HepG2 (cell line): ENCODE measurements at regions not wholly inside any gene's neighbourhood (a gene's known extent, or its start where the extent isn't known, plus 50 kb on each side); places are given as distances from the start of the nearest gene placed in this dataset.

Experiments
- AGO1 ChIP-seq: fragments of 200-400 bp; formaldehyde crosslinking; IDR thresholded peaks from 2 replicates; pipeline ENCODE4 v1.6.1; 2017; ENCODE audit warnings: mild to moderate bottlenecking, low read depth, low read length, moderate library complexity; ENCODE audit not compliant: poor library complexity, severe bottlenecking
- AHR ChIP-seq: IDR thresholded peaks from 2 replicates; pipeline ENCODE4 v1.6.1; 2018; ENCODE audit warnings: missing genetic modification reagents, missing compliant biosample characterization
- DNMT1 ChIP-seq: sonication (generic); formaldehyde crosslinking; IDR thresholded peaks from 2 replicates; pipeline ENCODE4 v1.5.1; 2020; ENCODE audit warnings: mild to moderate bottlenecking, missing genetic modification reagents
- GATA4 ChIP-seq: sonication (generic); IDR thresholded peaks from 2 replicates; pipeline ENCODE4 v1.6.1; 2016; ENCODE audit warnings: antibody characterized with exemption, low read depth, borderline replicate concordance
- HCFC1 ChIP-seq: fragments of 150-350 bp; IDR thresholded peaks from 2 replicates; pipeline ENCODE4 v1.6.1; 2014; ENCODE audit warnings: low read depth, low read length
- HDAC6 ChIP-seq: fragments of 200-600 bp; sonication (generic); IDR thresholded peaks from 2 replicates; pipeline ENCODE4 v1.7.0; 2017; ENCODE audit warnings: mild to moderate bottlenecking, antibody characterized with exemption, low read length, low read depth
- HOXA3 ChIP-seq: sonication (generic); formaldehyde crosslinking; IDR thresholded peaks from 2 replicates; pipeline ENCODE4 v1.5.0; 2020; ENCODE audit warnings: missing genetic modification reagents
- IRF2 ChIP-seq: IDR thresholded peaks from 2 replicates; pipeline ENCODE4 v1.6.1; 2018; ENCODE audit warnings: missing genetic modification reagents, missing compliant biosample characterization
- RAD51 ChIP-seq: fragments of 450-650 bp; IDR thresholded peaks from 2 replicates; pipeline ENCODE4 v1.6.1; 2016; ENCODE audit warnings: borderline replicate concordance
- RARA ChIP-seq: IDR thresholded peaks from 2 replicates; pipeline ENCODE4 v1.6.1; 2016; ENCODE audit warnings: missing genetic modification reagents, missing compliant biosample characterization
- ZNF331 ChIP-seq: sonication (generic); formaldehyde crosslinking; IDR thresholded peaks from 2 replicates; pipeline ENCODE4 v1.4.0; 2020; ENCODE audit warnings: missing genetic modification reagents
- ZNF83 ChIP-seq: sonication (generic); formaldehyde crosslinking; IDR thresholded peaks from 2 replicates; pipeline ENCODE4 v1.4.0; 2020; ENCODE audit warnings: missing genetic modification reagents, mild to moderate bottlenecking, borderline replicate concordance
- ZSCAN31 ChIP-seq: sonication (generic); formaldehyde crosslinking; IDR thresholded peaks from 2 replicates; pipeline ENCODE4 v1.5.0; 2020; ENCODE audit warnings: low read depth, mild to moderate bottlenecking, missing genetic modification reagents
- TF ChIP-seq, protein P1 (sequence below): fragments of 450-650 bp; IDR thresholded peaks from 2 replicates; pipeline ENCODE4 v1.6.1; 2016
- TF ChIP-seq, protein P2 (sequence below): sonication (generic); formaldehyde crosslinking; IDR thresholded peaks from 2 replicates; pipeline ENCODE4 v1.4.0; 2020; ENCODE audit warnings: low read depth, missing genetic modification reagents
- TF ChIP-seq, protein P3 (sequence below): fragments of 450-650 bp; IDR thresholded peaks from 2 replicates; pipeline ENCODE4 v1.6.1; 2017; ENCODE audit warnings: mild to moderate bottlenecking
- TF ChIP-seq, protein P4 (sequence below): sonication (generic); formaldehyde crosslinking; IDR thresholded peaks from 2 replicates; pipeline ENCODE4 v1.8.0; 2022; ENCODE audit warnings: missing genetic modification reagents, mild to moderate bottlenecking, inconsistent platforms, borderline replicate concordance
- TF ChIP-seq, protein P5 (sequence below): sonication (generic); IDR thresholded peaks from 2 replicates; pipeline ENCODE4 v1.6.1; 2016; ENCODE audit warnings: low read depth, borderline replicate concordance

DNA sequence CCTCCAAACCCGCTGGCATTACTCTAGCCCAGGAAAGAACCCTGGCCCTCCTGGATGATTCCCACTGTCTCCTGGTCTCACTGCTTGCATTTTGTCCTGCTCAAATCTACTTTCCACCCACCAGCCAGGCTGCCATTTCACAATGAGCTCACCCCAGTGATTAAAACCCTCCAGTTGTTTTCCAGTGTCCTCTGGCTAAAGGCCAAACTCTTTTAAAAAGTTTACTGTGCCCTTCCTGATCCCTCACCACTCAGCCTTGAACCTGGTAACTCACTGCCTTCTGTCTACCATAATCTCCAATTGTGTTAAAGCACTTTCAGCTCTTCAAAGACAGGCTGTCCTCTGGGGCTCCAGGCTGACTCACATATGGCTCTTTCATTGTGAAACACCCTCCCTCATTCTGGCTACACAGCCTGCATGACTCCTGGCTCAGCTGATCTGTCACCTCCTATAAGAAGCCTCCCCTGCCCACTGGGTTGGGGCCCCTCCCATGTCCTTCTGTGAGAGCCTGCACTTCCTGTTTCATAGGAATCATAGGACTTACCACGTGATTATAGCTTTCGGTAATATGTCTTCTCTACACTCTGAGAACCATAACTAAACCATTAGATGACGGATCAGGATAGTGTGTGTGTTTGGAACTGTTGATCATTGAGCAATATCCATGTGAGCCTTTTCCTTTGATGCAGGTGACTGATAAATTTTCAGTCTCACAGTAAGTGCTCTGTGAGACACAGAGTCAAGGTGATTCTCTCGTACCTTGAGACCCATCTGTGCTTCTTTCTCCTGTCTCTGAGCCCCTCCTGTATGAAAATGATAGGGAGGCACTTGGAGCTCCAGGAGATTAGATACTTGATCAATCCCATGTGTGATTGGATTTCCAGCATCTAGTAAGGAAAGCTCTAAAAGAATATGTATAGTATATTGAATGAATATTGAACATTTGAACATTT, 590.8 kb upstream of the ID2 start (continued):
- TF ChIP-seq HDAC6 (no peak), RAD51 (peak; percentile 93), ZSCAN31 (CRISPR knock-in tag) (no peak), HCFC1 (no peak), ZNF331 (CRISPR knock-in tag) (peak; percentile 85; the same call in 1 of the 2 replicates), ZNF83 (no peak), HOXA3 (CRISPR knock-in tag) (peak; percentile 81; the same call in 1 of the 2 replicates), AHR (CRISPR knock-in tag) (no peak), RARA (CRISPR knock-in tag) (peak; percentile 97), DNMT1 (CRISPR knock-in tag) (no peak), IRF2 (peak; percentile 86), GATA4 (peak; percentile 79; the same call in 1 of the 2 replicates), AGO1 (no peak)
- TF ChIP-seq, protein P1, sequence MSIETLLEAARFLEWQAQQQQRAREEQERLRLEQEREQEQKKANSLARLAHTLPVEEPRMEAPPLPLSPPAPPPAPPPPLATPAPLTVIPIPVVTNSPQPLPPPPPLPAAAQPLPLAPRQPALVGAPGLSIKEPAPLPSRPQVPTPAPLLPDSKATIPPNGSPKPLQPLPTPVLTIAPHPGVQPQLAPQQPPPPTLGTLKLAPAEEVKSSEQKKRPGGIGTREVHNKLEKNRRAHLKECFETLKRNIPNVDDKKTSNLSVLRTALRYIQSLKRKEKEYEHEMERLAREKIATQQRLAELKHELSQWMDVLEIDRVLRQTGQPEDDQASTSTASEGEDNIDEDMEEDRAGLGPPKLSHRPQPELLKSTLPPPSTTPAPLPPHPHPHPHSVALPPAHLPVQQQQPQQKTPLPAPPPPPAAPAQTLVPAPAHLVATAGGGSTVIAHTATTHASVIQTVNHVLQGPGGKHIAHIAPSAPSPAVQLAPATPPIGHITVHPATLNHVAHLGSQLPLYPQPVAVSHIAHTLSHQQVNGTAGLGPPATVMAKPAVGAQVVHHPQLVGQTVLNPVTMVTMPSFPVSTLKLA = peak; percentile 58
- TF ChIP-seq, protein P2, sequence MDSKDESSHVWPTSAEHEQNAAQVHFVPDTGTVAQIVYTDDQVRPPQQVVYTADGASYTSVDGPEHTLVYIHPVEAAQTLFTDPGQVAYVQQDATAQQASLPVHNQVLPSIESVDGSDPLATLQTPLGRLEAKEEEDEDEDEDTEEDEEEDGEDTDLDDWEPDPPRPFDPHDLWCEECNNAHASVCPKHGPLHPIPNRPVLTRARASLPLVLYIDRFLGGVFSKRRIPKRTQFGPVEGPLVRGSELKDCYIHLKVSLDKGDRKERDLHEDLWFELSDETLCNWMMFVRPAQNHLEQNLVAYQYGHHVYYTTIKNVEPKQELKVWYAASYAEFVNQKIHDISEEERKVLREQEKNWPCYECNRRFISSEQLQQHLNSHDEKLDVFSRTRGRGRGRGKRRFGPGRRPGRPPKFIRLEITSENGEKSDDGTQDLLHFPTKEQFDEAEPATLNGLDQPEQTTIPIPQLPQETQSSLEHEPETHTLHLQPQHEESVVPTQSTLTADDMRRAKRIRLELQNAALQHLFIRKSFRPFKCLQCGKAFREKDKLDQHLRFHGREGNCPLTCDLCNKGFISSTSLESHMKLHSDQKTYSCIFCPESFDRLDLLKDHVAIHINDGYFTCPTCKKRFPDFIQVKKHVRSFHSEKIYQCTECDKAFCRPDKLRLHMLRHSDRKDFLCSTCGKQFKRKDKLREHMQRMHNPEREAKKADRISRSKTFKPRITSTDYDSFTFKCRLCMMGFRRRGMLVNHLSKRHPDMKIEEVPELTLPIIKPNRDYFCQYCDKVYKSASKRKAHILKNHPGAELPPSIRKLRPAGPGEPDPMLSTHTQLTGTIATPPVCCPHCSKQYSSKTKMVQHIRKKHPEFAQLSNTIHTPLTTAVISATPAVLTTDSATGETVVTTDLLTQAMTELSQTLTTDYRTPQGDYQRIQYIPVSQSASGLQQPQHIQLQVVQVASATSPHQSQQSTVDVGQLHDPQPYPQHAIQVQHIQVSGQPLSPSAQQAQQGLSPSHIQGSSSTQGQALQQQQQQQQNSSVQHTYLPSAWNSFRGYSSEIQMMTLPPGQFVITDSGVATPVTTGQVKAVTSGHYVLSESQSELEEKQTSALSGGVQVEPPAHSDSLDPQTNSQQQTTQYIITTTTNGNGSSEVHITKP = no peak; the same call in 1 of the 2 replicates
- TF ChIP-seq, protein P3, sequence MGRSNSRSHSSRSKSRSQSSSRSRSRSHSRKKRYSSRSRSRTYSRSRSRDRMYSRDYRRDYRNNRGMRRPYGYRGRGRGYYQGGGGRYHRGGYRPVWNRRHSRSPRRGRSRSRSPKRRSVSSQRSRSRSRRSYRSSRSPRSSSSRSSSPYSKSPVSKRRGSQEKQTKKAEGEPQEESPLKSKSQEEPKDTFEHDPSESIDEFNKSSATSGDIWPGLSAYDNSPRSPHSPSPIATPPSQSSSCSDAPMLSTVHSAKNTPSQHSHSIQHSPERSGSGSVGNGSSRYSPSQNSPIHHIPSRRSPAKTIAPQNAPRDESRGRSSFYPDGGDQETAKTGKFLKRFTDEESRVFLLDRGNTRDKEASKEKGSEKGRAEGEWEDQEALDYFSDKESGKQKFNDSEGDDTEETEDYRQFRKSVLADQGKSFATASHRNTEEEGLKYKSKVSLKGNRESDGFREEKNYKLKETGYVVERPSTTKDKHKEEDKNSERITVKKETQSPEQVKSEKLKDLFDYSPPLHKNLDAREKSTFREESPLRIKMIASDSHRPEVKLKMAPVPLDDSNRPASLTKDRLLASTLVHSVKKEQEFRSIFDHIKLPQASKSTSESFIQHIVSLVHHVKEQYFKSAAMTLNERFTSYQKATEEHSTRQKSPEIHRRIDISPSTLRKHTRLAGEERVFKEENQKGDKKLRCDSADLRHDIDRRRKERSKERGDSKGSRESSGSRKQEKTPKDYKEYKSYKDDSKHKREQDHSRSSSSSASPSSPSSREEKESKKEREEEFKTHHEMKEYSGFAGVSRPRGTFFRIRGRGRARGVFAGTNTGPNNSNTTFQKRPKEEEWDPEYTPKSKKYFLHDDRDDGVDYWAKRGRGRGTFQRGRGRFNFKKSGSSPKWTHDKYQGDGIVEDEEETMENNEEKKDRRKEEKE = no peak
- TF ChIP-seq, protein P4, sequence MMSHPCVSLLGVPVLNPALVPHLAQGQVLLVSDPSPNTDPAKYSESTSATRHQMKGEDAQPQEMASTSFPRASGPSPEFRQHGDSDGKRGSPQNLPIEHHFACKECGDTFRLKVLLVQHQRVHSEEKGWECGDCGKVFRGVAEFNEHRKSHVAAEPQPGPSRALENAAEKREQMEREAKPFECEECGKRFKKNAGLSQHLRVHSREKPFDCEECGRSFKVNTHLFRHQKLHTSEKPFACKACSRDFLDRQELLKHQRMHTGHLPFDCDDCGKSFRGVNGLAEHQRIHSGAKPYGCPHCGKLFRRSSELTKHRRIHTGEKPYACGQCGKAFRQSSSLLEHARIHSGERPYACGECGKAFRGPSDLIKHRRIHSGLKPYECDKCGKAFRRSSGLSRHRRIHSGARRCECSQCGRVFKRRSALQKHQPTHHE (CRISPR knock-in tag) = peak; percentile 78; the same call in 1 of the 2 replicates
- TF ChIP-seq, protein P5, sequence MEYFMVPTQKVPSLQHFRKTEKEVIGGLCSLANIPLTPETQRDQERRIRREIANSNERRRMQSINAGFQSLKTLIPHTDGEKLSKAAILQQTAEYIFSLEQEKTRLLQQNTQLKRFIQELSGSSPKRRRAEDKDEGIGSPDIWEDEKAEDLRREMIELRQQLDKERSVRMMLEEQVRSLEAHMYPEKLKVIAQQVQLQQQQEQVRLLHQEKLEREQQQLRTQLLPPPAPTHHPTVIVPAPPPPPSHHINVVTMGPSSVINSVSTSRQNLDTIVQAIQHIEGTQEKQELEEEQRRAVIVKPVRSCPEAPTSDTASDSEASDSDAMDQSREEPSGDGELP = peak; percentile 98
